Choroid plexus epithelial cell (primary cell): ENCODE measurements at regions not wholly inside any gene's neighbourhood (a gene's known extent, or its start where the extent isn't known, plus 50 kb on each side); places are given as distances from the start of the nearest gene placed in this dataset.

Source experiments
- DNase-seq: peaks from one replicate; pipeline ENCODE4 v3.0.0-alpha.2; 2010; ENCODE audit warnings: low read depth
- H3K4me3 ChIP-seq: 2 replicates; pipeline ENCODE4 v1.5.1; 2011; ENCODE audit warnings: low read depth, mild to moderate bottlenecking, control low read depth, low read length, moderate library complexity
- TF ChIP-seq, protein P1 (sequence below): conservative IDR thresholded peaks from 2 replicates; pipeline ENCODE4 v1.5.1; 2011; ENCODE audit warnings: low read depth, mild to moderate bottlenecking, control low read depth, inconsistent platforms, low read length, moderate library complexity

DNA sequence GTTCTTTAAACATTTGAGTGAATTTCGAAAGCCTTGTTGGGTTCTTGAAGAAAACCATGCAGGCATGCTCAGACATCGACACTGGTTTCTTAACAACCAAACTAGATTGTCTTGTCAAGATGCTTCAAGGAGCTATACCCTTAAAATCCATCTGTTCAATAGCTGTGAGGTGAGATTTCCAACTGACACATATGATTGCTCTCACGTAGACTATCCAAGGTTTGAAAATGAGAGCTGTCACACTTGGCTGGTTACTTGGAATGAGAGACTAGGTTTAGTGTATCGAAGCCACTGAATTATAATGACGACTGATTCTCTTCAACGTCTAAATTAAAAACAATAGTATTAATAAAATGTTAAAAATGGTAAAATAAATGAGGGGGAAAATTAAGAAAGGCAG is 2725.5 kb downstream of the ARAP2 start:
- TF ChIP-seq, protein P1, sequence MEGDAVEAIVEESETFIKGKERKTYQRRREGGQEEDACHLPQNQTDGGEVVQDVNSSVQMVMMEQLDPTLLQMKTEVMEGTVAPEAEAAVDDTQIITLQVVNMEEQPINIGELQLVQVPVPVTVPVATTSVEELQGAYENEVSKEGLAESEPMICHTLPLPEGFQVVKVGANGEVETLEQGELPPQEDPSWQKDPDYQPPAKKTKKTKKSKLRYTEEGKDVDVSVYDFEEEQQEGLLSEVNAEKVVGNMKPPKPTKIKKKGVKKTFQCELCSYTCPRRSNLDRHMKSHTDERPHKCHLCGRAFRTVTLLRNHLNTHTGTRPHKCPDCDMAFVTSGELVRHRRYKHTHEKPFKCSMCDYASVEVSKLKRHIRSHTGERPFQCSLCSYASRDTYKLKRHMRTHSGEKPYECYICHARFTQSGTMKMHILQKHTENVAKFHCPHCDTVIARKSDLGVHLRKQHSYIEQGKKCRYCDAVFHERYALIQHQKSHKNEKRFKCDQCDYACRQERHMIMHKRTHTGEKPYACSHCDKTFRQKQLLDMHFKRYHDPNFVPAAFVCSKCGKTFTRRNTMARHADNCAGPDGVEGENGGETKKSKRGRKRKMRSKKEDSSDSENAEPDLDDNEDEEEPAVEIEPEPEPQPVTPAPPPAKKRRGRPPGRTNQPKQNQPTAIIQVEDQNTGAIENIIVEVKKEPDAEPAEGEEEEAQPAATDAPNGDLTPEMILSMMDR: no peak
- DNase-seq: no peak

DNA sequence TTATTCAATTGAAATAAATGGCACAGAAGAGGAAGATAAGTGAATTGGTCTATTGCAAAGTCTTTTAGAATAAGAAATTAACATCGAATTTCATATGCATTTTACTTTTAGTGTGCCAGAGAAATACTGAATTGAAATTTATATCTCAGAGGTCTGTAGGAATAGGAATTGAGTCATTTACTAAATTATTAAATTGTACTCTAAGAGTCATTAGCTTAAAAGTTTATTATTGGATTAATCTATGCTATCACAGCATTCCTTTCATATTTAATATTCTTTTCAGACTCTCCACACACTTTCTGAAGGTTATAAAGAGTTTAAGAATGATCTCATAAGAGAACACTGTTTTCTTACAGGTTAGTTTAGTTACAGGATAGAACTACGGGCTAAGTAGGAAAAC is 2711.5 kb downstream of the ARAP2 start:
- TF ChIP-seq, protein P1: no peak
- no peak overlapping the region for H3K4me3 ChIP-seq

More for the DNA sequence above, 2725.5 kb downstream of the ARAP2 start:
- H3K4me3 ChIP-seq: no peak overlapping the region

DNA sequence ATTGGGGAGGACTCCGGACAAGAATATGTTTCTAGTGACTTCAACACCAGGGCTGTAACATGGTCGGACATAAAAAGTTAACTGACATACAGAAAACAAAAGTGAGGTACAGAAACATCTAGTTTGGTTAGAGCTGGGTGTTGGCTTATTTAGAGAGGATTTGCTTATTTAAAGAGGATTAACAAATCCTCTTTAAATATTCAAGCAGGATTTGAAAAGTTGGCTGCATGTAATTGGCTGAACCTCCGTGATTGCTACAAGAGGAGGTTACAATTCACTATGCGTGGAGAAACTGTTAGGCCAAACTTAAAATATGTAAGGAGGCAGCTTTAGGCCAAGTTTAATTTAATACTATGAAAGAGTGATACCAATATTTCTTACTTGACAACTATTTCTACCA is 2707.4 kb downstream of the ARAP2 start:
- H3K4me3 ChIP-seq: no peak overlapping the region
- TF ChIP-seq, protein P1: no peak
- no peak for DNase-seq

More for the DNA sequence above, 2711.5 kb downstream of the ARAP2 start:
- DNase-seq: no peak

DNA sequence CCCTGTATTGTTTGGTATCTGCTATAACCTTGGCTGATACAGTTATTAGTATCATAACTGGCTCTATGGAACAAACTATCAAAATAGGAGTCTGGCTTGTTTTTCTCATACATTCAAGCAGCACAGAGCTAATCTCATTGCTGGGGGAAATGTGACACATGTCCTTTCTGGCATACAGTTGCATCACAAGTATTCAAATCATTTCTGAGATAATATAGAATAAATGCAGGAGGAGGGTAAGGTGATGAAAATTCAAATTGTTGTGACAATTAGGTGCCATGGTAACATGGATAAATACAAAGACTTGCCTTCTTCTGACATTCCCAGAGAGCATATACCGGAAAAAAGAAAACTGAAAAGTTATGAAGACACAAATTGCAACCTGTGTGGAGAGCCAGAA is 2706.8 kb downstream of the ARAP2 start:
- no peak overlapping the region for H3K4me3 ChIP-seq

DNA sequence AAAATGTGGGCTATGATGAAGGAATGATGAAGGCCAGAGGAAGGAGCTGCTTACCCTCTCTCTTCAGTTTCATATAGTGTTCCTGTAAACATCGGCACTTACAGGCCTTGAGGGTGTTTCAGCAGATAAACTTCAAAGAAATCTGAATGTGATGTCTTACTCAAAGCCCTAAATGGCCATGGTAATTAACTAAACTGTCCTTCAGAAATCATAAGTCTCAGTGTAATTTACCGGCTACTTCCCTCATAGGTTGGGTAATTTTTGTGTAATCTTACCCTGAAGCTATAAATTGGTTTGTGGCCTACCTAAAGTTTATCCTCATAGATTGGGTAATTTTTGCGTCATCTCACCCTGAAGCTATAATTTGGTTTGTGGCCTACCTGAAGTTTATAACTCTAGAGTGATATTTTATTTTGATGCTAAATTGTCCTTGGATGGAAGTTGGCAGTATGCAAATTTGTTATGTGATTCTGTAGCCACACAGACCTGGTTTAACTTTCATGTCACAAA is 2700.3 kb downstream of the ARAP2 start:
- DNase-seq: no peak
- no peak overlapping the region for H3K4me3 ChIP-seq
- TF ChIP-seq, protein P1: no peak

More for the DNA sequence above, 2706.8 kb downstream of the ARAP2 start:
- DNase-seq: no peak
- TF ChIP-seq, protein P1: no peak

DNA sequence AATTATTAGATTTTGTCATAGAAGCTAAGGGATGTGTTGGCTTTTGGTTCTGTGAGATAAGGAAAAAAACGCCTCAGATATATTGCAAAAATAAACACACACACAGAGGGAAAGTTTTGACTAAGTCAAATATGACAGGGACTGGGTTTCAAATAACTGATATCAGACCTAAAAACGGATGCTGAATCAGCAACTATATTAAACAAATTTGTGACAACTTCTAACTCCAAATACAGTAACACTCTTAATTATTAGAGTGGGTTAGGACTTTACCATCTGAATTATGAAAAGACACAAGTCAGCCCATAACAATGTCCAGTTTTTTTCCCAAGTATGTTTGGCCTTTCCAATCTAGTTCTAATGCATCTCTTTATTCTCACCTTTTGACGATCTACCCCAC is 2693.1 kb downstream of the ARAP2 start:
- no peak for DNase-seq
- no peak overlapping the region for H3K4me3 ChIP-seq
- TF ChIP-seq, protein P1: no peak

DNA sequence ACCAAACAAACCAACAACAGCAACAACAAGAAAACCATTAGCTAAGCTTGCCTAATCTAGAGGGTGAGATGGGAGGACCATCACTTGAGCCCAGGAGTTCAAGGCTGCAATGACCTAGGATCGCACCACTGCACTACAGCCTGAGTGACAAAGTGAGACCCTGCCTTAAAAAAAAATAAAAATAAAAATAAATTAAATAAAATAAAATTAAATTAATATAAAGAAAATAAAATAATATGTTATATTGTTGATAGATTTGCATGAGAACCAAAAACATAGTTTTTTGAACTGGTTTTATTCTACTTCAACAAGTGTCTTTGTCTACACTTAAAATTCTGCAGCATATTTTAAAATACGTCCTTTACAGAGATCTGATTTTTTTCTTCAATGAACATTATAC is 2683.1 kb downstream of the ARAP2 start:
- DNase-seq: no peak
- no peak overlapping the region for H3K4me3 ChIP-seq
- TF ChIP-seq, protein P1: no peak
